Thyroid gland (tissue), 4 donors: ENCODE measurements at regions not wholly inside any gene's neighbourhood (a gene's known extent, or its start where the extent isn't known, plus 50 kb on each side); places are given as distances from the start of the nearest gene placed in this dataset.

Source experiments
- CTCF ChIP-seq, 6 experiments: fragments of 200-600 bp in 3 of 6; fragments of 450-650 bp in 3 of 6; sonication (generic) in 3 of 6; IDR thresholded peaks; one replicate each; pipeline ENCODE4 v1.5.1; 2016 to 2019; ENCODE audit warnings: antibody characterized with exemption in 6 of 6, mild to moderate bottlenecking in 2 of 6, inconsistent platforms in 1 of 6, moderate library complexity in 1 of 6
- POLR2A ChIP-seq, 2 donors: fragments of 450-650 bp; IDR thresholded peaks; one replicate each; pipeline ENCODE4 v1.6.1; 2017; ENCODE audit warnings: antibody characterized with exemption in 2 of 2, mild to moderate bottlenecking in 2 of 2, moderate library complexity in 1 of 2

GRCh38 chr7:98753989-98754479 is 115.8 kb downstream of the TMEM130 start:
- TF ChIP-seq CTCF (IDR thresholded peaks at IDR 0.05), result no peak
- no peak for TF ChIP-seq POLR2A (IDR thresholded peaks at IDR 0.05)
